ENCODE measurements at regions not wholly inside any gene's neighbourhood (a gene's known extent, or its start where the extent isn't known, plus 50 kb on each side); places are given as distances from the start of the nearest gene placed in this dataset.

DNA sequence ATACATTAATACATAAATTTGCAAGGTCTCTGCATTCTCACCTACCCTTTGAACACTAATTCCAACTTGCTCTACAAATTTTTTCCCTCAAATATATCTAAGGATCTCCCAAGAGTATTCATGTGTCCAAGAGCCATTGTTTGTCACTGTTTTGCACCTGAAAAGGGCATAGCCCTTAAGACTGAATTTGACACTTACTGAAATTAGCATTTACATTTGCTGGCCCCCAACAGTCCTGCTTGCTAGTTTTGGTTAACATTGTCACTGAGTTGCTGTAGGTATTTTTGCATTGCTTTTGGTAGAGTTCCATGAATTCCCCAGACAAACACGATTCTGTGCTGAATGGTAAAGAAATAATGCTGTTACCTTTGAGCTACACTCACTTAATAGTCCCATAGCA is 57.3 kb downstream of the KCNA4 start:
- Histone ChIP-seq H3K27ac (ENCODE audit: low read depth, low read length) (no peak overlapping the region), H3K36me3 (ENCODE audit: control insufficient read depth in 5 of 5, insufficient read depth in 5 of 5, low read length in 5 of 5) (no peaks in the 10 kb centered on the region), H3K27me3 (ENCODE audit: control insufficient read depth in 5 of 5, insufficient read depth in 4 of 5, low read length in 5 of 5) (no peaks in the 10 kb centered on the region), H3K4me1 (ENCODE audit: control insufficient read depth in 5 of 5, insufficient read depth in 5 of 5, low read length in 5 of 5) (no peaks in the 10 kb centered on the region), H3K9ac (ENCODE audit: low read length in 5 of 5) (no peak overlapping the region), H3K4me3 (ENCODE audit: low read depth in 1 of 5, low read length in 5 of 5) (no peak overlapping the region), H3K9me3 (ENCODE audit: control insufficient read depth in 5 of 5, low read length in 5 of 5) (peaks cover 0 to 4% (median 0%) of the 10 kb centered on the region in 5 donors)

- Histone ChIP-seq H3K36me3 (ENCODE audit: control insufficient read depth in 5 of 5, insufficient read depth in 5 of 5, low read length in 5 of 5) (no peaks in the 10 kb centered on the region), H3K27ac (ENCODE audit: low read depth, low read length) (no peak overlapping the region), H3K27me3 (ENCODE audit: control insufficient read depth in 5 of 5, insufficient read depth in 4 of 5, low read length in 5 of 5) (no peaks in the 10 kb centered on the region), H3K4me1 (ENCODE audit: control insufficient read depth in 5 of 5, insufficient read depth in 5 of 5, low read length in 5 of 5) (no peaks in the 10 kb centered on the region), H3K9ac (ENCODE audit: low read length in 5 of 5) (no peak overlapping the region), H3K4me3 (ENCODE audit: low read depth in 1 of 5, low read length in 5 of 5) (no peak overlapping the region), H3K9me3 (ENCODE audit: control insufficient read depth in 5 of 5, low read length in 5 of 5) (peaks cover 0 to 4% (median 0%) of the 10 kb centered on the region in 5 donors)
Measured at GRCh38 chr11:29957431-29957830, 59.4 kb downstream of the KCNA4 start.

DNA sequence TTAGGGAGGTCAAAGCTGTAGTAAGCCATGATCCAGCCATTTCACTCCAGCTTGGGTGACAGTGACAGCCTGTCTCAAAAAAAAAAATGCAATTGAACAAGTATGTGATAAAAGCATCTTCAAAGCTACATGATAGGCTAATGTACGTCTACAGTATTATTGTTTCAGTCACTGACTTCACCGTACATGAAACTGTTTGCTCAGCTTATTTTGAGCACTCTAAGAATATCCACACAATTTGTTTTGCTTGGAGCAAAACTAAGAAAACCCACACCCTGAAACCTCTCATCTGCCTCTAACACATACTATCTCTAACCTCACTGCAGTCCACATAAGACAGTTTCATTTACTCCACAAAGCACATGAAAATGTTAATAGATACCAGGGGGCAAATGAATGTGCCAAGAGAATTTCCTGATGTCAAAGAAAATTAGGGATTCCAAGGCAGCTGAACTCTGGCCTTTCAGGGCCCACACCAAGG is 60.7 kb downstream of the KCNA4 start:
- no peak overlapping the region for H3K4me3 ChIP-seq (ENCODE audit: low read depth in 1 of 5, low read length in 5 of 5)
- H3K9me3 ChIP-seq (ENCODE audit: control insufficient read depth in 5 of 5, low read length in 5 of 5): peaks cover 0 to 4% (median 0%) of the 10 kb centered on the region in 5 donors
- no peak overlapping the region for H3K27ac ChIP-seq (ENCODE audit: low read depth, low read length)
- H3K27me3 ChIP-seq (ENCODE audit: control insufficient read depth in 5 of 5, insufficient read depth in 4 of 5, low read length in 5 of 5): no peaks in the 10 kb centered on the region
- H3K9ac ChIP-seq (ENCODE audit: low read length in 5 of 5): no peak overlapping the region
- no peaks in the 10 kb centered on the region for H3K36me3 ChIP-seq (ENCODE audit: control insufficient read depth in 5 of 5, insufficient read depth in 5 of 5, low read length in 5 of 5)
- no peaks in the 10 kb centered on the region for H3K4me1 ChIP-seq (ENCODE audit: control insufficient read depth in 5 of 5, insufficient read depth in 5 of 5, low read length in 5 of 5)

GRCh38 chr11:29943347-29943746 is 73.5 kb downstream of the KCNA4 start:
- Histone ChIP-seq H3K27me3 (ENCODE audit: control insufficient read depth in 5 of 5, insufficient read depth in 4 of 5, low read length in 5 of 5) (no peaks in the 10 kb centered on the region), H3K9ac (ENCODE audit: low read length in 5 of 5) (no peak overlapping the region), H3K9me3 (ENCODE audit: control insufficient read depth in 5 of 5, low read length in 5 of 5) (peaks cover 0 to 11% (median 4%) of the 10 kb centered on the region in 5 donors), H3K36me3 (ENCODE audit: control insufficient read depth in 5 of 5, insufficient read depth in 5 of 5, low read length in 5 of 5) (no peaks in the 10 kb centered on the region), H3K4me3 (ENCODE audit: low read depth in 1 of 5, low read length in 5 of 5) (no peak overlapping the region), H3K27ac (ENCODE audit: low read depth, low read length) (no peak overlapping the region), H3K4me1 (ENCODE audit: control insufficient read depth in 5 of 5, insufficient read depth in 5 of 5, low read length in 5 of 5) (peaks cover 0 to 4% (median 0%) of the 10 kb centered on the region in 5 donors)

DNA sequence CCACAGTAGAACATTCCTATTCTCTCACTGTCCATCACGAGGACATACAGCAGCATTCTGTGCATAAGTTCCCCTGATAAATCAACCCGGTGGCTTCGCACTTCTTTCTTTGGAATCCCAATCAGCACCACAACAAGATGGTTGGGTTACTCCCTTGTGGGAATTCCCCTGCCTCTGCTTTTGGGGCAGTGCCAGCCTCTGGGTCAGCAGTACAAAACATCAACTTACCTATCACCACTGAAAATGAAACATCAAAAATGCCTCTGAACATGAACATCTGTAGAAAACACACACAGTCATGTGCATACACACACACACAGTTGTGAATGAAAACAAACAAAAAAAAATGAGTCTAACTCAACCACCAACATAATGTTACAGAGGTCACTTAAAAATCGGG is 79.3 kb downstream of the KCNA4 start:
- no peak overlapping the region for H3K27ac ChIP-seq (ENCODE audit: low read depth, low read length)
- H3K9me3 ChIP-seq (ENCODE audit: control insufficient read depth in 5 of 5, low read length in 5 of 5): peaks cover 0 to 7% (median 0%) of the 10 kb centered on the region in 5 donors
- no peak overlapping the region for H3K4me3 ChIP-seq (ENCODE audit: low read depth in 1 of 5, low read length in 5 of 5)
- peaks cover 0 to 4% (median 0%) of the 10 kb centered on the region in 5 donors for H3K4me1 ChIP-seq (ENCODE audit: control insufficient read depth in 5 of 5, insufficient read depth in 5 of 5, low read length in 5 of 5)
- H3K27me3 ChIP-seq (ENCODE audit: control insufficient read depth in 5 of 5, insufficient read depth in 4 of 5, low read length in 5 of 5): no peaks in the 10 kb centered on the region
- H3K9ac ChIP-seq (ENCODE audit: low read length in 5 of 5): no peak overlapping the region
- no peaks in the 10 kb centered on the region for H3K36me3 ChIP-seq (ENCODE audit: control insufficient read depth in 5 of 5, insufficient read depth in 5 of 5, low read length in 5 of 5)

GRCh38 chr11:29934115-29934638 is 82.7 kb downstream of the KCNA4 start:
- no peak overlapping the region for H3K4me3 ChIP-seq (ENCODE audit: low read depth in 1 of 5, low read length in 5 of 5)
- H3K9ac ChIP-seq (ENCODE audit: low read length in 5 of 5): no peak overlapping the region
- no peaks in the 10 kb centered on the region for H3K36me3 ChIP-seq (ENCODE audit: control insufficient read depth in 5 of 5, insufficient read depth in 5 of 5, low read length in 5 of 5)
- peaks cover 0 to 7% (median 0%) of the 10 kb centered on the region in 5 donors for H3K9me3 ChIP-seq (ENCODE audit: control insufficient read depth in 5 of 5, low read length in 5 of 5)
- no peaks in the 10 kb centered on the region for H3K27me3 ChIP-seq (ENCODE audit: control insufficient read depth in 5 of 5, insufficient read depth in 4 of 5, low read length in 5 of 5)
- no peak overlapping the region for H3K27ac ChIP-seq (ENCODE audit: low read depth, low read length)
- no peaks in the 10 kb centered on the region for H3K4me1 ChIP-seq (ENCODE audit: control insufficient read depth in 5 of 5, insufficient read depth in 5 of 5, low read length in 5 of 5)

DNA sequence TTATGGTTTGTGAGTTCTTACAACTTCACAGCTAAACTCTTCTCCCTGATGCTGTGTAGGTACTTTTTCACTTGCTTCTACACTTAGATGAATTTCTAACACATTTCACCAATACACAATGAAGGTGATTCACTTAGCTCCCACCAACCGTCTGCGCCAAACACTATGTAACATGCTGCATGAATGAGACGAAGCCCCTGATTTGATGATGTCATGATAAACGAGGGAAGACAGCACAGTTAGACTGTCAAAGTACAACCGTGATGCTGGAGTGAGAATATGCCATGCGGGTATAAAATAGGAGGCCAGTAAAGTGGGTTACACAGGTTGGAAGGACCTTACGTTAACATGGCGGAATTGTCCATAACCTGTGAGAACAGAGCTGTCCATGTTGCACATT is 100.8 kb downstream of the KCNA4 start:
- Histone ChIP-seq H3K9ac (ENCODE audit: low read length in 5 of 5) (no peak overlapping the region), H3K4me1 (ENCODE audit: control insufficient read depth in 5 of 5, insufficient read depth in 5 of 5, low read length in 5 of 5) (no peaks in the 10 kb centered on the region), H3K27ac (ENCODE audit: low read depth, low read length) (no peak overlapping the region), H3K9me3 (ENCODE audit: control insufficient read depth in 5 of 5, low read length in 5 of 5) (no peaks in the 10 kb centered on the region), H3K36me3 (ENCODE audit: control insufficient read depth in 5 of 5, insufficient read depth in 5 of 5, low read length in 5 of 5) (no peaks in the 10 kb centered on the region), H3K27me3 (ENCODE audit: control insufficient read depth in 5 of 5, insufficient read depth in 4 of 5, low read length in 5 of 5) (no peaks in the 10 kb centered on the region), H3K4me3 (ENCODE audit: low read depth in 1 of 5, low read length in 5 of 5) (no peak overlapping the region)

- Histone ChIP-seq H3K4me3 (ENCODE audit: low read depth in 1 of 5, low read length in 5 of 5) (no peak overlapping the region), H3K9me3 (ENCODE audit: control insufficient read depth in 5 of 5, low read length in 5 of 5) (no peaks in the 10 kb centered on the region), H3K27me3 (ENCODE audit: control insufficient read depth in 5 of 5, insufficient read depth in 4 of 5, low read length in 5 of 5) (no peaks in the 10 kb centered on the region), H3K9ac (ENCODE audit: low read length in 5 of 5) (no peak overlapping the region), H3K4me1 (ENCODE audit: control insufficient read depth in 5 of 5, insufficient read depth in 5 of 5, low read length in 5 of 5) (no peaks in the 10 kb centered on the region), H3K36me3 (ENCODE audit: control insufficient read depth in 5 of 5, insufficient read depth in 5 of 5, low read length in 5 of 5) (no peaks in the 10 kb centered on the region), H3K27ac (ENCODE audit: low read depth, low read length) (no peak overlapping the region)
Measured at GRCh38 chr11:29914203-29914930, 102.5 kb downstream of the KCNA4 start.

DNA sequence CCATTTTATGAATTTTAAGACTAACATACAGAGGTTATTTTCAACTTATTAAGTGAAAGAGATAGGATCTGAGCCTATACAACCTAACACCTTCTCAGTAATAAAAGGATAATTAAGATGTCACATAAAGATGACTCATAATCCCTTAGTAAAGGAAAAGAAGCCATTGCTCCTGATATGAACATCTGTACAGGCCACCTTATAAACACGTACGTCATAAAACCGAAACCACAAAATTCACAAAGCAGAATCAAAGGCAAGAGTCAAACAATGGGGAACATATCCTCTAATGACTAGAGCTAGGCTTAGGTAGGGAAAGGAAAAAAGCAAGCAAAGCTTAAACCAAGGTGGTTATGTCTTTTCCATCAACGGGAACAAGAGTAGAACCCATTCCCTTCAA is 103.5 kb downstream of the KCNA4 start:
- Histone ChIP-seq H3K9me3 (ENCODE audit: control insufficient read depth in 5 of 5, low read length in 5 of 5) (no peaks in the 10 kb centered on the region), H3K36me3 (ENCODE audit: control insufficient read depth in 5 of 5, insufficient read depth in 5 of 5, low read length in 5 of 5) (no peaks in the 10 kb centered on the region), H3K4me3 (ENCODE audit: low read depth in 1 of 5, low read length in 5 of 5) (no peak overlapping the region), H3K4me1 (ENCODE audit: control insufficient read depth in 5 of 5, insufficient read depth in 5 of 5, low read length in 5 of 5) (no peaks in the 10 kb centered on the region), H3K27me3 (ENCODE audit: control insufficient read depth in 5 of 5, insufficient read depth in 4 of 5, low read length in 5 of 5) (no peaks in the 10 kb centered on the region), H3K27ac (ENCODE audit: low read depth, low read length) (no peak overlapping the region), H3K9ac (ENCODE audit: low read length in 5 of 5) (no peak overlapping the region)

- no peak overlapping the region for H3K4me3 ChIP-seq (ENCODE audit: low read depth in 1 of 5, low read length in 5 of 5)
- H3K4me1 ChIP-seq (ENCODE audit: control insufficient read depth in 5 of 5, insufficient read depth in 5 of 5, low read length in 5 of 5): no peaks in the 10 kb centered on the region
- H3K27ac ChIP-seq (ENCODE audit: low read depth, low read length): no peak overlapping the region
- no peaks in the 10 kb centered on the region for H3K27me3 ChIP-seq (ENCODE audit: control insufficient read depth in 5 of 5, insufficient read depth in 4 of 5, low read length in 5 of 5)
- H3K9ac ChIP-seq (ENCODE audit: low read length in 5 of 5): no peak overlapping the region
- H3K36me3 ChIP-seq (ENCODE audit: control insufficient read depth in 5 of 5, insufficient read depth in 5 of 5, low read length in 5 of 5): no peaks in the 10 kb centered on the region
- H3K9me3 ChIP-seq (ENCODE audit: control insufficient read depth in 5 of 5, low read length in 5 of 5): peaks cover 0 to 4% (median 0%) of the 10 kb centered on the region in 5 donors
Measured at GRCh38 chr11:29900382-29900781, 116.4 kb downstream of the KCNA4 start.

Data from subcutaneous abdominal adipose tissue (tissue), 5 donors.